HEK293T (cell line): ENCODE measurements at regions not wholly inside any gene's neighbourhood (a gene's known extent, or its start where the extent isn't known, plus 50 kb on each side); places are given as distances from the start of the nearest gene placed in this dataset.

Experiments used
- CTCF ChIA-PET: fragments of 350-600 bp; formaldehyde crosslinking; extraction: SDS; loops from one replicate; lab custom pipeline; 2021; ENCODE audit warnings: antibody characterized with exemption, inconsistent platforms; lab: Yijun Ruan, JAX
- POLR2A ChIA-PET: fragments of 350-600 bp; formaldehyde crosslinking; extraction: SDS; loops from one replicate; lab custom pipeline; 2020; ENCODE audit warnings: antibody characterized with exemption, inconsistent platforms; lab: Yijun Ruan, JAX
- DNase-seq: peaks from one replicate; pipeline ENCODE4 v3.0.0; 2012; ENCODE audit warnings: mixed read lengths; ENCODE audit errors: extremely low spot score
- ARNT ChIP-seq: fragments of 450-650 bp; IDR thresholded peaks from 2 replicates; pipeline ENCODE4 v1.6.1; 2017; ENCODE audit warnings: mild to moderate bottlenecking
- BHLHE40 ChIP-seq: fragments of 450-650 bp; IDR thresholded peaks from 2 replicates; pipeline ENCODE4 v1.6.1; 2016; ENCODE audit warnings: mild to moderate bottlenecking, moderate library complexity, borderline replicate concordance
- CTBP1 ChIP-seq: fragments of 450-650 bp; IDR thresholded peaks from 2 replicates; pipeline ENCODE4 v1.6.1; 2016; ENCODE audit warnings: borderline replicate concordance
- ELF4 ChIP-seq: fragments of 450-650 bp; IDR thresholded peaks from 2 replicates; pipeline ENCODE4 v1.6.1; 2017; ENCODE audit warnings: antibody characterized with exemption
- FOXA1 ChIP-seq: fragments of 450-650 bp; IDR thresholded peaks from 2 replicates; pipeline ENCODE4 v1.6.1; 2016; ENCODE audit warnings: mild to moderate bottlenecking
- FOXK2 ChIP-seq: fragments of 450-650 bp; IDR thresholded peaks from 2 replicates; pipeline ENCODE4 v1.6.1; 2016; ENCODE audit warnings: mild to moderate bottlenecking
- FOXM1 ChIP-seq: fragments of 450-650 bp; IDR thresholded peaks from 2 replicates; pipeline ENCODE4 v1.6.1; 2017; ENCODE audit warnings: mild to moderate bottlenecking, borderline replicate concordance
- HDGF ChIP-seq: fragments of 450-650 bp; IDR thresholded peaks from 2 replicates; pipeline ENCODE4 v1.6.1; 2017; ENCODE audit warnings: antibody characterized with exemption, borderline replicate concordance
- L3MBTL2 ChIP-seq: fragments of 450-650 bp; conservative IDR thresholded peaks from 2 replicates; pipeline ENCODE4 v1.6.1; 2016; ENCODE audit warnings: mild to moderate bottlenecking
- LEF1 ChIP-seq: fragments of 450-650 bp; IDR thresholded peaks from 2 replicates; pipeline ENCODE4 v1.6.1; 2017; ENCODE audit warnings: mild to moderate bottlenecking, borderline replicate concordance
- NFRKB ChIP-seq: fragments of 450-650 bp; IDR thresholded peaks from 2 replicates; pipeline ENCODE4 v1.6.1; 2016; ENCODE audit warnings: mild to moderate bottlenecking, moderate library complexity
- SP1 ChIP-seq: fragments of 450-650 bp; IDR thresholded peaks from 2 replicates; pipeline ENCODE4 v1.6.1; 2017
- SUZ12 ChIP-seq: fragments of 450-650 bp; IDR thresholded peaks from 2 replicates; pipeline ENCODE4 v1.6.1; 2016; ENCODE audit warnings: mild to moderate bottlenecking
- TARDBP ChIP-seq: fragments of 450-650 bp; IDR thresholded peaks from 2 replicates; pipeline ENCODE4 v1.6.1; 2016
- ZNF384 ChIP-seq: fragments of 450-650 bp; IDR thresholded peaks from 2 replicates; pipeline ENCODE4 v1.6.1; 2016
- TF ChIP-seq, protein P1 (sequence below): fragments of 450-650 bp; IDR thresholded peaks from 2 replicates; pipeline ENCODE4 v1.6.1; 2016

DNA sequence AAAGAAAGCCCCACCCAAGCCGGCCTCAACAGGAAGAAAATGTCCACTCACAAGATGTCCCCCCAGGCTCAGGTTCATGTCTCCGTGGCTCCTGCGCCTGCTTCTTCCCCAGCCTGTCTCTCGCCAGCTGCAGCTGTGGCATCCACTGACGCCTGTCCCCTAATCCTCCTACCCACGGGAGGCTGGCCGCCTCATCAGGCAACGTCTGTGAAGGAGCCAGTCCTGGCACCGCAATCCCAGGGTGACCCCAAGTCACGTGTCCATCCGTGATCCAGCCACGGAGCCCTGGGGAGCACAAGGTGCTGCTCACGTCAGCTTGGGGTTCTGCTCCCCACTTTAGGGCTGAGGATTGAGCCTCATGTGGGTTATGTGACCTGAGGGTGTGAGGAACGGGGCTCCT, 640.3 kb downstream of the CDH26 start:
- CTCF ChIA-PET: no interaction called here

DNA sequence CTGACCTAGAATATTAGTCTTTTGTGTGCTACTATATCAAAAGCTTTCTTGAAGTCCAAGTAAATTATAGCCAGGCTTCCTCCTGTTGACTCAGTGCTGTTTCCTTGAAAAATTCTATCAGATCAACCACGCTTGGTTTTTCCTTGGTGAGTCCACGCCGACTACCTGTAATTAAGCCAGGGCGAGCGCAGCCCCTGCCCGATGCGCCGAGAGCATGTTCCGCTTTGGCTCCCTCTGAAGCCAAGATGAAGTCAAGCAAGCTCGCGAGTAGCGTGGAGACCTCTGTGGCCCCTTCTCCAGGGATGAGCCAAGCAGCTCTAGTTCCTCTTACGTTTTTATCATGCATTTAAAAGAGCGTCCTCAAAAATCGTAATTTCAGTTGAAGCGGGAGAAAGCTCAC, 641.2 kb downstream of the CDH26 start:
- ChIA-PET POLR2A (no interaction called here), CTCF (no interaction called here)
- no peak for DNase-seq
- TF ChIP-seq L3MBTL2: no peak
- no peak for TF ChIP-seq ELF4
- TF ChIP-seq TARDBP: no peak
- TF ChIP-seq SUZ12: no peak
- no peak for TF ChIP-seq ARNT
- TF ChIP-seq LEF1: no peak
- TF ChIP-seq BHLHE40: no peak
- TF ChIP-seq NFRKB: no peak
- TF ChIP-seq FOXM1: no peak
- TF ChIP-seq, protein P1, sequence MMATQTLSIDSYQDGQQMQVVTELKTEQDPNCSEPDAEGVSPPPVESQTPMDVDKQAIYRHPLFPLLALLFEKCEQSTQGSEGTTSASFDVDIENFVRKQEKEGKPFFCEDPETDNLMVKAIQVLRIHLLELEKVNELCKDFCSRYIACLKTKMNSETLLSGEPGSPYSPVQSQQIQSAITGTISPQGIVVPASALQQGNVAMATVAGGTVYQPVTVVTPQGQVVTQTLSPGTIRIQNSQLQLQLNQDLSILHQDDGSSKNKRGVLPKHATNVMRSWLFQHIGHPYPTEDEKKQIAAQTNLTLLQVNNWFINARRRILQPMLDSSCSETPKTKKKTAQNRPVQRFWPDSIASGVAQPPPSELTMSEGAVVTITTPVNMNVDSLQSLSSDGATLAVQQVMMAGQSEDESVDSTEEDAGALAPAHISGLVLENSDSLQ: no peak
- TF ChIP-seq HDGF: no peak
- no peak for TF ChIP-seq SP1
- no peak for TF ChIP-seq FOXA1
- no peak for TF ChIP-seq FOXK2
- TF ChIP-seq CTBP1: no peak

More for the DNA sequence above, 640.3 kb downstream of the CDH26 start:
- no peak for DNase-seq
- TF ChIP-seq ARNT (no peak), SP1 (no peak), ELF4 (no peak), FOXK2 (no peak), CTBP1 (no peak), ZNF384 (no peak), FOXA1 (no peak), FOXM1 (no peak)
- TF ChIP-seq, protein P1: no peak
- POLR2A ChIA-PET: no interaction called here

DNA sequence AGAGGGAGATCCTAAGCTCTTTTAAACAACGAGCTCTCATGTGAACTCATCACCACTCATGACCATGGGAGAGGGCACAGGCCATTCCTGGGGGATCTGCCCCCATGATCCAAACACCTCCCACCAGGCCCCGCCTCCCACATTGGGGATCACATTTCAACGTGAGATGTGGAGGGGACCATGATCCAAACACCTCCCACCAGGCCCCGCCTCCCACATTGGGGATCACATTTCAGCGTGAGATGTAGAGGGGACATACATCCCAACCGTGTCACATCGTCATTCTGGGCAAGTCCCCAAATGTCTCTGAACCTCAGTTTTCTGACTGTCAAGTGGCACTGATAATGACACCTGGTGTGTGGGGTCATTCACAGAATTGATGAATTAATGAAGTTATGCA, 641.8 kb downstream of the CDH26 start:
- ChIA-PET CTCF (no interaction called here), POLR2A (no interaction called here)
- no peak for TF ChIP-seq ZNF384
- no peak for DNase-seq

DNA sequence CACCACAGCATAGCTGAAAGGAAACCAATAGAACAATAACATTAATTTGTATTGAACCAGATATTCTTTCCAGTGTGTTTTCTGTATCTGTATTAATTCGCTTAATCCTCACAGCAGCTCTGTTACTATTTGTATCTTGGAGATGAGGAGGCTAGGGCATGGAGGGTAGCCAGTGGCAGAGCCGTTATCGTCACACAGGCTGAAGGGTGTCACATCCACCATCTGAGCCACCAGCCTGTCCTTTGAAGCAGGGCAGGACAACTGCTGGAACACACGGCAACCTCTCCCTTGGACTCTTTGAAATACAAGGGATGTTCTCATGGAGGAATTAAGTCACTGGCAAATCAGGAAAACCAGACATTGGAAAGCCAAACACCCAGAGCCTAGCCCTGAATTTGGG, 628.0 kb upstream of the CDH4 start:
- CTCF ChIA-PET: no interaction called here
- no peak for DNase-seq
- TF ChIP-seq ELF4: no peak
- TF ChIP-seq NFRKB: no peak
- no peak for TF ChIP-seq SP1
- TF ChIP-seq ZNF384: no peak
- no peak for TF ChIP-seq BHLHE40
- TF ChIP-seq FOXM1: no peak
- no peak for TF ChIP-seq FOXK2
- no peak for TF ChIP-seq SUZ12
- POLR2A ChIA-PET: no interaction called here

DNA sequence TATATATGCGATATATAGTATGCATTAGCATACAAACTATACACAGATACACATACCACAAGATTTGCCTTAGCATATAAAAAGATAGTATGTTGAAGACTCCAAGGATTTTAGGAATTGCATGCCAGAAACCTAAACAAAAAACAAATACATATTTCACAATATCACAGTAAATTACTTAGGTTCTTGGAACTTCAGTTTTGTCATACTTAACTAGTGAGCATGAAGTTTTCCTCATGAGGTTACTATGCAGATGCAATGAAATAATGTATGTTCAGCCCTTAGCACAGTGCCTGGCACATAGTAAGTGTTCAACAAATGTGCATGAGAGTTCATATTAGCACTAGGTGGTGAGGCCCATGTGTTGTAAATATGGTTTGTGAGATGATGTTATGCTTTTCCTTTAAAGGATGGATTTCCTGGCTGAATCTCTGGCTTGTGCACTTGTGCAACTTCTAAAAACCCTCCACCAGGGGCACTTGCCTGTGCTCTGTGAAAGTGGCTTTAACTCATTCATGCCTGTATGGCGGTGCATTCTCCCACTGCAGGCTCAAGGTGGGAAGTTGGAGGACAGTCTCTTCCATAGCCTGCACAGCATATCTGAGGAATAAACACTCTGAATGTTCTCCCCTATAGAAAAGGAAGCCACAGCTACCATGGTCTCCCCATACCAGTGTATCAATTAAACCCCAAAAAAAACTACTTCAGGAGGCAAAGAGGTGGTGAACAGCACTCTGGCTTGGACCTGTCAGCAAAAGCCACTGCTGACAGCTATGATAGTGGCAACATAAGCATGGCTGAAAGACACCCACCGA, 624.1 kb upstream of the CDH4 start:
- CTCF ChIA-PET: no interaction called here
- peak; percentile 15 for DNase-seq
- POLR2A ChIA-PET: no interaction called here
- TF ChIP-seq LEF1 (no peak), NFRKB (no peak), TARDBP (no peak), FOXA1 (no peak), L3MBTL2 (no peak)

DNA sequence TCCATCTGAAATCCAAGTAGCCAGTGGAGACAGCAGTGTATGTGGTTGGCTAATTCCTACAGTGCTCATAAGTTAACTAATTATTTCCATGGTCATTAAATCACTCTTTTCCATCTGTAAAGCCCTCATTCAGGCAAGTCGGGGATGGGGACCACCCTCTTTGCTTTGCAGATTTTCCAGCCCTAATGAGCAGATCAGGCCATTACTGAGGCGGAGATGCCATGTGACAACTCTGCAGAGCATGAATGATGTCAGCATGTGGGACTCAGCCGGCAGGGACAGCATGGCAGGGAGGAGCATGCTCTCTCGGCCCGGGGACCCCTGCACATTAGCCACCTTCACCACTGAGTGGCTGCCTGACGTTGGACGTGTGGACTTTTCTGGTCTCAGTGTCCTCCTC, 623.3 kb upstream of the CDH4 start:
- ChIA-PET POLR2A (no interaction called here), CTCF (no interaction called here)
- no peak for TF ChIP-seq HDGF
- TF ChIP-seq TARDBP: no peak
- TF ChIP-seq SP1: no peak
- no peak for TF ChIP-seq ARNT
- DNase-seq: no peak

DNA sequence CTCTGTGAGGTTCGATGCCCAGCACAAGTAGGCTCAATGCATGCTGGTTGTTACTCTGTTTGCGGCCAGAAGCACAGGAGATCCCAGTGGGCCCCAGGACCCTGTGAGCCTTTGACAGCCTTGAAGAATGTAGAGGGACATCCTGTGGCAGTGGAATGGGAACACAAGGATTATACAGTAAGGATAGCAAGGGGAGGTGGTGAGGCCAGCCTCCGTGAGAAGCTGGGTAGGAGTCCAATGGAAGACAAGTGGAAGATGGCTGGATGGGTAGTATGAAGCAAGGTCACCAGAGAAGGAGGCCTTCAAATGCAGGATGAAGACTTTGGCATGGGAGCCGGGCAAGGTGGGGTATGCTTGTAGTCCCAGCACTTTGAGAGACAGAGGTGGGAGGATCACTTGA, 622.9 kb upstream of the CDH4 start:
- TF ChIP-seq ARNT (no peak), ELF4 (no peak), L3MBTL2 (no peak), BHLHE40 (no peak), LEF1 (no peak), FOXM1 (no peak), CTBP1 (no peak), SP1 (no peak), HDGF (no peak), ZNF384 (no peak), SUZ12 (no peak), NFRKB (no peak), FOXA1 (no peak), TARDBP (no peak), FOXK2 (no peak)
- TF ChIP-seq, protein P1: no peak
- DNase-seq: no peak
- ChIA-PET CTCF (no interaction called here), POLR2A (no interaction called here)
